Trophoblast cell (in vitro differentiated cells and primary cell): ENCODE measurements at regions not wholly inside any gene's neighbourhood (a gene's known extent, or its start where the extent isn't known, plus 50 kb on each side); places are given as distances from the start of the nearest gene placed in this dataset.

ENCODE experiments used
- DNase-seq, 2 donors: peaks; one replicate each; pipeline ENCODE4 v3.0.0-alpha.2; 2016
- H2AFZ ChIP-seq: 2 replicates; pipeline ENCODE4 v1.6.1; 2013; ENCODE audit warnings: low read length, moderate library complexity, mild to moderate bottlenecking; ENCODE audit not compliant: insufficient read depth, poor library complexity
- H2AK5ac ChIP-seq: 2 replicates; pipeline ENCODE4 v1.6.1; 2013; ENCODE audit warnings: mild to moderate bottlenecking, low read length
- H2BK120ac ChIP-seq: 2 replicates; pipeline ENCODE4 v1.6.1; 2013; ENCODE audit warnings: low read length, mild to moderate bottlenecking, moderate library complexity; ENCODE audit not compliant: insufficient read depth, poor library complexity
- H2BK12ac ChIP-seq: 2 replicates; pipeline ENCODE4 v1.6.1; 2013; ENCODE audit warnings: mild to moderate bottlenecking, low read length, moderate library complexity
- H2BK5ac ChIP-seq: 2 replicates; pipeline ENCODE4 v1.6.1; 2013; ENCODE audit warnings: low read length, low read depth, moderate library complexity, mild to moderate bottlenecking; ENCODE audit not compliant: poor library complexity
- H3K14ac ChIP-seq: 2 replicates; pipeline ENCODE4 v1.6.1; 2013; ENCODE audit warnings: mild to moderate bottlenecking, low read length
- H3K18ac ChIP-seq: 2 replicates; pipeline ENCODE4 v1.6.1; 2013; ENCODE audit warnings: mild to moderate bottlenecking, low read length
- H3K23ac ChIP-seq: 2 replicates; pipeline ENCODE4 v1.6.1; 2013; ENCODE audit warnings: low read length
- H3K27ac ChIP-seq: 2 replicates; pipeline ENCODE4 v1.5.1; 2013; ENCODE audit warnings: low read depth, mild to moderate bottlenecking, inconsistent platforms, low read length, moderate library complexity
- H3K27me3 ChIP-seq: 2 replicates; pipeline ENCODE4 v1.6.1; 2013; ENCODE audit warnings: inconsistent platforms, mild to moderate bottlenecking, low read length, moderate library complexity; ENCODE audit not compliant: insufficient read depth
- H3K36me3 ChIP-seq, 2 experiments: 1 replicate in 1 of 2; 2 replicates in 1 of 2; pipeline ENCODE4 v1.6.1; 2013; ENCODE audit warnings: low read length in 2 of 2, mild to moderate bottlenecking in 2 of 2, moderate library complexity in 1 of 2; ENCODE audit not compliant: insufficient read depth in 2 of 2, control insufficient read depth in 1 of 2
- H3K4ac ChIP-seq: 2 replicates; pipeline ENCODE4 v1.6.1; 2013; ENCODE audit warnings: low read depth, mild to moderate bottlenecking, low read length, moderate library complexity
- H3K4me1 ChIP-seq, 2 experiments: 1 replicate in 1 of 2; 2 replicates in 1 of 2; pipeline ENCODE4 v1.6.1; 2013; ENCODE audit warnings: low read length in 2 of 2, mild to moderate bottlenecking in 2 of 2, moderate library complexity in 1 of 2; ENCODE audit not compliant: insufficient read depth in 2 of 2, control insufficient read depth in 1 of 2
- H3K4me2 ChIP-seq: 2 replicates; pipeline ENCODE4 v1.6.1; 2013; ENCODE audit warnings: inconsistent platforms, mild to moderate bottlenecking, low read length, moderate library complexity
- H3K4me3 ChIP-seq: 2 replicates; pipeline ENCODE4 v1.5.1; 2013; ENCODE audit warnings: mild to moderate bottlenecking, low read depth, low read length, inconsistent platforms
- H3K79me1 ChIP-seq: one replicate; pipeline ENCODE4 v1.6.1; 2013; ENCODE audit warnings: low read length
- H3K79me2 ChIP-seq: 2 replicates; pipeline ENCODE4 v1.6.1; 2013; ENCODE audit warnings: low read length, mild to moderate bottlenecking; ENCODE audit not compliant: control insufficient read depth, insufficient read depth, poor library complexity
- H3K9ac ChIP-seq: 2 replicates; pipeline ENCODE4 v1.6.1; 2013; ENCODE audit warnings: mild to moderate bottlenecking, low read length
- H3K9me3 ChIP-seq: 2 replicates; pipeline ENCODE4 v1.6.1; 2013; ENCODE audit warnings: low read depth, mild to moderate bottlenecking, control low read depth, inconsistent platforms, low read length; ENCODE audit not compliant: insufficient read depth
- H4K12ac ChIP-seq: 2 replicates; pipeline ENCODE4 v1.6.1; 2013; ENCODE audit warnings: low read depth, mild to moderate bottlenecking, low read length, moderate library complexity
- H4K8ac ChIP-seq: 2 replicates; pipeline ENCODE4 v1.6.1; 2013; ENCODE audit warnings: low read depth, mild to moderate bottlenecking, low read length, moderate library complexity
- H4K91ac ChIP-seq: one replicate; pipeline ENCODE4 v1.6.1; 2013; ENCODE audit warnings: low read depth, mild to moderate bottlenecking, low read length, moderate library complexity
- WGBS: extraction: QIAGEN DNeasy Blood & Tissue Kit; methylation state at CpG from one replicate; pipeline ENCODE4 v1.1.7; 2013; ENCODE audit warnings: missing lambda C conversion rate; ENCODE audit not compliant: insufficient read length, insufficient coverage; ENCODE audit errors: extremely low coverage; 5-methylcytosine and 5-hydroxymethylcytosine counted together

DNA sequence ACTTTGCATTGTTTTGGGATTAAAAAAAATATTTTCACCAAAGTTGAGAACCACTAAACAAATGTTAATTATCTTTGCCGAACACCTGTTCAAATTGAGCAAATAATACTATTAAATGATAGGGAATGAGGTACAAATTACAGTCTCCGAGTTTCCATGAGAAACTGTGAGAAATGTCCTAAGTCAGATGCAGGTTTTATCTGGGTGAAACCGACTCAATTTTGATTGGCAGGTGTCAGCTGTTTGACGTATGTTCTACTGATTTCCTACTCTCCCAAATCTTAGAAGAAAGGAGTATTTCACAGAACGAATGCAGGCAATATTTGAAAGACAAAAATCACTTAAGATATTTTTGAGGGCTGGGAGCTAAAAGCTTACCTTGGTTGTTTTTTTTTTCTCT is 622.0 kb upstream of the GOT2 start:
- Histone ChIP-seq H4K91ac (no peak overlapping the region), H3K18ac (no peak overlapping the region), H2BK120ac (no peak overlapping the region), H4K8ac (no peak overlapping the region), H3K27ac (no peak overlapping the region), H2BK5ac (no peak overlapping the region), H3K14ac (no peak overlapping the region), H3K27me3 (no peaks in the 10 kb centered on the region), H3K4me3 (no peak overlapping the region), H3K23ac (no peak overlapping the region), H4K12ac (no peak overlapping the region), H3K9me3 (no peaks in the 10 kb centered on the region), H2AK5ac (no peak overlapping the region), H3K36me3 (no peaks in the 10 kb centered on the region), H2BK12ac (no peak overlapping the region), H2AFZ (no peak overlapping the region), H3K79me1 (no peaks in the 10 kb centered on the region), H3K79me2 (no peaks in the 10 kb centered on the region), H3K4ac (no peak overlapping the region), H3K9ac (no peak overlapping the region), H3K4me1 (peaks cover 0 to 1% of the 10 kb centered on the region in 2 experiments), H3K4me2 (no peak overlapping the region)
- WGBS, result no CpG with 5 or more reads among the region's 5 CpGs
- no peak for DNase-seq

DNA sequence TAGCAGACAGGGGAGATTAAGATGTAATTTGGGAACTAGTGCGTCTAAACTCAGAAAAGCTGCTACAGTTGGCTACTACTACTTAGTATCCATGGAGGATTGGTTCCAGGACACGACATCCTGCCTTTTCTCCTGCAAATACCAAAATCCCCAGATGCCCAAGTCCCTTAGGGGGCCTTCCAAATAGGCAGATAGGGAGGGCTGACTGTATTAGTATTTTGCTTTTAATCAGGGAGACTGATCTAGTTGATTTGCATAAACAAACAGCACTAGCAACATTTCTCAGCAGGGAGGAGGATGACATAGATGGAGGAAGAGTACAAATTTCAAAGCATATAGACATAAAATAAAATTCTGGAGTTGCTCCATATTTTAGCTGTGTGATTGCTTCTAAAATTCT is 621.6 kb upstream of the GOT2 start:
- Histone ChIP-seq H2AK5ac (no peak overlapping the region), H3K9ac (no peak overlapping the region), H3K36me3 (no peaks in the 10 kb centered on the region), H4K8ac (no peak overlapping the region), H3K18ac (no peak overlapping the region), H2BK12ac (no peak overlapping the region), H3K4me2 (no peak overlapping the region), H3K9me3 (no peaks in the 10 kb centered on the region), H4K12ac (no peak overlapping the region), H3K4me3 (no peak overlapping the region), H3K27ac (no peak overlapping the region), H2BK5ac (no peak overlapping the region), H3K14ac (no peak overlapping the region), H4K91ac (no peak overlapping the region), H3K79me1 (no peaks in the 10 kb centered on the region), H3K79me2 (no peaks in the 10 kb centered on the region), H2AFZ (no peak overlapping the region), H3K23ac (no peak overlapping the region), H2BK120ac (no peak overlapping the region), H3K4ac (no peak overlapping the region), H3K4me1 (peaks cover 0 to 1% of the 10 kb centered on the region in 2 experiments), H3K27me3 (no peaks in the 10 kb centered on the region)
- WGBS, result no CpG with 5 or more reads among the region's 2 CpGs
- no peak for DNase-seq

DNA sequence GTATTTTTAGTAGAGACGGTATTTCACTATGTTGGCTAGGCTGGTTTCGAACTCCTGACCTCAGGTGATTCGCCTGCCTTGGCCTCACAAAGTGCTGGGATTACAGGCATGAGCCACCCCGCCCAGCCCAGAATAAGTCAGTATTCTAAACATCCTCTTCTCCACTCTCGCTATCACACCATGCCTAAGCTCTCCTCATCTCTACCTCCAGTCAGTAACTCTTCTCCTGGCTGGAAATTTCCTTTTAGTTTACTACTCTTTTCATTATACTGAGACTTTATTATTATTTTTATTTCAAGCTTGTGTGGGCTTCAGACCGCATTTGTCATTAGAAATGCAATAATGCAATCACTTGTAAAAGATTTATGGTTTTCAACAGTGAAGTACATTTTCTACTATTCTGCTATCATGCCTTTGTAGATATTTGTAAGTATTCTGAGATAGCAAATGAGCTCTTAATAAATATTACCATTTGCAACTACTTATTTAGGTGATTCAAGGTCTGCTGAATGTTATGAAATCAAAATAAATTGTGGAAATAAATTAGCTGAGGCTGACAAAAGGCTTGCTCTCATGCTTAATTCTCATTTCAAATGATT is 617.3 kb upstream of the GOT2 start:
- Histone ChIP-seq H3K36me3 (no peaks in the 10 kb centered on the region), H2BK5ac (no peak overlapping the region), H3K9me3 (no peaks in the 10 kb centered on the region), H3K9ac (no peak overlapping the region), H3K4me1 (no peaks in the 10 kb centered on the region), H3K79me1 (no peaks in the 10 kb centered on the region), H3K23ac (no peak overlapping the region), H3K4me3 (no peak overlapping the region), H3K79me2 (no peaks in the 10 kb centered on the region), H2AK5ac (no peak overlapping the region), H4K91ac (no peak overlapping the region), H3K4me2 (no peak overlapping the region), H4K12ac (no peak overlapping the region), H3K27me3 (no peaks in the 10 kb centered on the region), H2BK120ac (no peak overlapping the region), H4K8ac (no peak overlapping the region), H2AFZ (no peak overlapping the region), H3K14ac (no peak overlapping the region), H3K4ac (no peak overlapping the region), H3K18ac (no peak overlapping the region), H2BK12ac (no peak overlapping the region), H3K27ac (no peak overlapping the region)
- DNase-seq, result no peak
- no CpG with 5 or more reads among the region's 6 CpGs for WGBS

DNA sequence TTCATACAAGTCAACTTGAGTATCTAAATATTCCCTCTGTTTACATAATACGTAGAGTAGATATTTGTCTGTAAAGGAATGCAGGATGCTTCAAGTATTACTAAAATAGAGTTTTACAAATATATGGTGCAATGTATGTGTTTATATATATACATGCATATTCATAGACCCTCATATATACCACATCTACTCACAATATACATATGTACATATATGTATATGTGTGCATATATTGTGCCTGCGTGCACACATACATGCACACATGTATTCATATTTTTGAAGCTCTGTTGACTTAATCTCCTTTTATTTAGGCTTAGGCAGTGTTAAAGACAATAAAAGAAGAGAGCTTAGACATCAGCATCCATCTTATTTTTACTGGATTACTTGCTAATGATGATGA is 616.6 kb upstream of the GOT2 start:
- no peaks in the 10 kb centered on the region for H3K79me2 ChIP-seq
- H2BK120ac ChIP-seq, result no peak overlapping the region
- H3K4ac ChIP-seq, result no peak overlapping the region
- no peak overlapping the region for H3K4me2 ChIP-seq
- no peak overlapping the region for H4K8ac ChIP-seq
- H3K79me1 ChIP-seq, result no peaks in the 10 kb centered on the region
- no peak overlapping the region for H2AFZ ChIP-seq
- H3K9me3 ChIP-seq, result no peaks in the 10 kb centered on the region
- H3K9ac ChIP-seq, result no peak overlapping the region
- no peak for DNase-seq
- H3K4me1 ChIP-seq, result no peaks in the 10 kb centered on the region
- H2BK12ac ChIP-seq, result no peak overlapping the region
- H2BK5ac ChIP-seq, result no peak overlapping the region
- H3K27ac ChIP-seq, result no peak overlapping the region
- H3K18ac ChIP-seq, result no peak overlapping the region
- no peak overlapping the region for H2AK5ac ChIP-seq
- H4K12ac ChIP-seq, result no peak overlapping the region
- H4K91ac ChIP-seq, result no peak overlapping the region
- WGBS, result no CpG with 5 or more reads among the region's 2 CpGs
- no peaks in the 10 kb centered on the region for H3K36me3 ChIP-seq
- H3K4me3 ChIP-seq, result no peak overlapping the region
- no peak overlapping the region for H3K23ac ChIP-seq
- H3K27me3 ChIP-seq, result no peaks in the 10 kb centered on the region
- H3K14ac ChIP-seq, result no peak overlapping the region
